NOMO-1 treated with dmso at 0.1 percent for 144 hours (cell line): ENCODE measurements at regions not wholly inside any gene's neighbourhood (a gene's known extent, or its start where the extent isn't known, plus 50 kb on each side); places are given as distances from the start of the nearest gene placed in this dataset.

Experiments used
- DNase-seq: peaks from one replicate; lab custom pipeline; 2025; ENCODE audit not compliant: unreplicated experiment; lab: John Stamatoyannopoulos, UW

DNA sequence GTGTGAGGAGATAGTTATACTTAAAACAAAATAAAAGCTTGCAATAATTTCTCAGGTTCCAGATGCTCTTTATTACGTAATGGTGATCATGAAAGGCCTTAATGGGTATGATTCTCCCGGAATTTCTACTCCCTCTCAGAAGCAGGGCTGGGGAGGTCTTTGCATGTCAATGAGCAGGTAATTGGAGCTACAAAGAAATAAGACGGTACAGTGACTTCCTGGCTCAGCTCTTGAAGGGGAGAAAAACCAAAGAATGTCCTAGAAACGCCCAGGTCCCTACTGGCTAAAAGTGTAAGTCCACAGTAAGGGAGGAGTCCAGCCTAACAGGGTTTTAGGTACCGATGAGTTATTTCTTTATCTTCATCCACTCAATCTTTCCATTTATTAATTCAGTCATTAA lies 390.9 kb downstream of the TMEM114 start:
- no peak for DNase-seq

DNA sequence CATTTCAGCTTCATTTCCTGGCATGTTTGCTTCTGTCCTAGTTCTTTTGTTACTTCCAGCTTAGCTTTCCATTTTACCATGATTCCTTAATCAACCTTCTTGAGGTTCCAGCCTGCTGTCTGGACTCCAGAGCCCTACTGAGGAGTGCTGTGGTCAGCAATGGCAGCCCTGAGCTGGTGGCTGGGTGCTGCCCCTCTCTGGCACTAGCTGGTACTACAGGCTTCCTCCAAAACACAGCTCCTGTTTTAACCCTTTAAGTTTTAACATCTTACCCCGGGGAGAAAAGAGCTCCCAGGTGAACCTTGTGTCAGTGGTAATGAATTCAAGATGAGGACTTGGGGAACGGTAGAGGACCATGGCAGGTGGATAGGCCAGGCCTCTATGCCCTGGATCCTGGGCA lies 395.5 kb downstream of the TMEM114 start:
- DNase-seq = no peak

DNA sequence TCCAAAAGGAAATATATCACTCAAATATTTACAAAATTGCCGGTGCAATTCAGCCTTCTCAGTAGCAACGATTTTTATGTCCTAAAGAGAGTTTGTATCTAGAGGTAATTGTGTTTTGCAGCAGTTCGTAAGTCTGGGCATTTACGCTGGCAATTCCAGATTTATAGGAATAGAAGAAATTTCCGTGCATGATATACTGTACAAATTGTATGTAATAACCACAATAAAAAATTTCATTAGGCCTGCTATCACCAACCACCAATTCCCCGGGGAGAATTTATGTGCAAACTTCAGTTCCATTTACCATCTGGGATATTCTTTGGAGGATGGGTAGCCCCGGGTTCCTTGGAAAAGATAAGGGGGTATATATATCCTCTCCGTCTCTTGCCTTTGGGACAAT lies 401.5 kb downstream of the TMEM114 start:
- DNase-seq = no peak

DNA sequence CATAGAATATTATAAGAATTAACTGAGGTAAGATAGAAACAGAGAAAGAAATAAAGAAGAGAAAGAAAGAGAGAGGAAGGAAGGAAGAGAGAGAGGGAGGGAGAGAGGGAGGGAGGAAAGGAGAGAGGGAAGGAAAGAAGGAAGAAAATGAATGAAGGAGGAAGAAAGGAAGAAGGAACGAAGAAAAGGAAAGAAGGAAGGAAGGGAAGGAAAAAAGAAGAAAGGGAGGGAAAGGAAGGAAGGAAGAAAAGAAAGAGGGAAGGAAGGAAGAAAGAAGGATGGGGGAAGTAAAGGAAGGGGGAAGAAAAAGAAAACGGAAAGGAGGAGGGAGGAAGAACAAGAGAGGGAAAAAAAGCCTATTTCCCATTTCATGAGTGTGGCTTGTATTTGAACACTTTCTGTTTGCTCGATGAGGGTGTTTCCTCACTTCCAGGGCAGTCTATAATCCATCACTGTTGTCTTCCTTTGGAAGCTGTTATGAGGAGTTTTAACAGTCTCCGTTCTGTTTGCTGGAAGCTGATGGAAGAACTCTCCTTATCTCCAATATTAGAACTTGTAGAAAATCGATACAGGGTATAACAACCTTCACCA lies 402.4 kb downstream of the TMEM114 start:
- DNase-seq = no peak

DNA sequence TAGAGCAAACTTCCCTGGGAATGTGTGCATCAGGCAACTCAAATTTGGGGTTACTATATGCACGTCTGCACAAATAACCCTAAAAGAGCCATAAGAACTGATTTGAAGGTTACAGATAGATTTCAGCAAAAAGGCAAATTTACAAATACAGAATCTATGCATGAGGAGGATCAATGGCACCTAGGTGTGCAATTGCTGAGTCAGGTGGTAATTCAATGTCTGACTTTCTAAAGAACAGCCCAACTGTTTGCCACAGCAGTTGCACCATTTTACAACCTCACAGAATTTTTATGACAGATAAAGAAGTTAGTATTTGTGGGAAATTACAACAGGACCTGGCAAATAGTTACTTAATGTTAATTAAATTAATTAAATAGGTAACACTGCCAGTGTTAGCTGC lies 405.5 kb downstream of the TMEM114 start:
- no peak for DNase-seq

DNA sequence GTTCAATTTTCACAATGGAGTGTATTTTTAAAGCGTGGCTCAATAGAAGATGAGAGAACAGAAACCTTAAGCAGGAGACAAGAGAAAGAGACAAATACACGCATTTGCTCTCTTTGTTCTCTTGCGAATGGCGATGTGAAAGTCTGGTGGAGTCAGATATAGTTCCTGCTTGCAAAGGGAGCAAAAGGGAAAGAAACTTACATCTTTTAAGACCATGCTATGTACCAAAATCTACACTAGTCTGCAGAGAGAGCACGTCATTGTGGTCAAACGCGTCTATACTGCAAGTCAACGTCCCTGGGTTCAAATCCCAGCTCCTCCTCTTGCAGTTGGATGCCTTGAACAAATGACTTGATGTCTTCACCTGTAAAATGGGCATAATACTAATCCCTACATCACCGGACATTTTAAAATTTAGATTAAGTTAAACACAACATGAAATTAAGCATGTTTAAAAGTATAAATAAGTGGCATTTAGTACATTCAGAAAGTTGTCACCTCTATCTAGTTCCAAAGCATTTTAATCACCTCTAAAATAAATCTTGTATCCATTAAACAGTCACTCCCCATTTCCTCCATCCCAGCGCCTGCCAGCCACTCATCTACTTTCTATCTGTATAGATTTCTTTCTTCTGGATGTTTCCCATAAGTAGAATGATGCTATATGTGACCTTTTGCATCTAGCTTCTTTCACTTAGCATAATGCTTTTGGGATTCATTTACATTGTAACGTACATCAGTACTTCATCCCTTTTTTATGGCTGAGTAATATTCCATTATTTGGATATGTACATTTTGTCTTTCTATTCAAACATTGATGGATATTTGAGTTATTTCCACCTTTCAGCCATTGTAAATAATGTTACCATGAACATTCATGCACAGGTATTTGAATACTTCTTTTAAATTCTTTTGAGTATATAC lies 406.9 kb downstream of the TMEM114 start:
- no peak for DNase-seq

DNA sequence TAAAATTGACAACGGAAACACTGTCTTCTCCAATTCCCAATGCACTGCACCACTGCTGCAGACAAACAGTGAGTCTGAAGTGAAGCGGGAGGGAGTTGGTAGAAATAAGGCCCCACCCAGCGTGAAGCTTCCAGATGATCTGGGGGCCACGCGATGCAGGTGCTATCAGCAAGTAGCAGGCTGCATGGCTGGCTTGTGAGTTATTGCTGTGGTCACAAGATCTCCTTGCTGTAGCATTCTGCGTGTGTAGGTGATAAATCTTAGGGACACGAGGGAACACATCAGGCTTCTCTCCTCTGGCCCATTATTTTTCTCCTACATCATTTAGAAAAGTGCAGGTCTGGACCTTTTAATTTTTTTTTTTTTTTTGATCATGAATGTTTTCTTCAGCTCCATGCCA lies 407.6 kb downstream of the TMEM114 start:
- DNase-seq = no peak

DNA sequence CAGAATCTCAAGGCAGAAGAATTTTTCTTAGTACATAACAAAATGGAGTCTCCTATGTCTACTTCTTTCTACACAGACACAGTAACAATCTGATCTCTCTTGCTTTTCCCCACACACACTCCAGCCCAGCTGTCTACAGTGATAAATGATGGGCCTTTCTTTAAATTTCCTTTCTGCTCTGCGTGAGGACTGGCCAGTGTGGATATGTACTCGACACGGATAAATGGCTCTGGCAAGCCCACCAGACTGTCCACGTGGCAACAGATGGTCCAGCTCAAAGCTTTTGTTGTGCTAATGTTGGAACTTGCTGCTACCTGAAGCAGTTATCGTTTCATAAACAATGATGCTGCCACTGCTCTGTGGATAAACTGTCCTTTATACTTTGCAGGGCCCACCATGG lies 410.7 kb downstream of the TMEM114 start:
- DNase-seq = no peak

DNA sequence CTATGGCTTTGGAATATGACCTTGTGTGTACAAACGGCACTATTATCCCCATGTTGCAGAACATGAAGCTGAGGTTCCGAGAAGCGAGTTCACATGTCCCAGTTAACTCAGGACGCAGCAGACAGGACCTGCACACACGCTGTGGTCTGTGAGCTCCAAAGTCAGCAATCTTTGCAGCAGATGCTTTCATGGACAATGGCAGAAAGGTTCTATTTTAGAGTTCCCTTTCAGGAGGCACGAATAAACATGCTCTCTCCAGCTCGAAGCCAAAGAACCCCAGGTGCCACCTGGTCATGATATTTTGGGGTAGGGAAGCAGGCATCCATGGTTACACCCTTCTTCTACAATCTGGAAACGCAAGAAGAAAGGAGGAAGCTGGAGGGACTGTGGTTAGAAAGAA lies 412.0 kb downstream of the TMEM114 start:
- no peak for DNase-seq

DNA sequence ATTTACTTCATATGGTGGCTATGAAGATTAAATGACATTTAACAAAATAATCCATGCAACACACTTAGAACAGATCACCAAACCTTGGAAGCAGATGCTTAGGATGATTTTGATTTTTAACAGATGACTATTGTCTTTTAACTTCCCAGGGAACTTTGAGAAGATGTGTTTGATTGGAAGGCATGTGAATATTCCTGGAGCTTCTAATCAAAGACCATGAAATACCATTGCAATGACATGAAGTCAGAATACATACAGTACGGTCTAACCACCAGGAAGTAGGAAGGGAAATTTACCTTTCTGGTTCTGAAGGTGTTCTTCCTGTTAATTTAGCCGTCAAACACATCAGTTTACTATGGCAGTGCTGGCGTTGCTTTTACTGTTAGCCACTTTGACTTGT lies 414.9 kb downstream of the TMEM114 start:
- no peak for DNase-seq

DNA sequence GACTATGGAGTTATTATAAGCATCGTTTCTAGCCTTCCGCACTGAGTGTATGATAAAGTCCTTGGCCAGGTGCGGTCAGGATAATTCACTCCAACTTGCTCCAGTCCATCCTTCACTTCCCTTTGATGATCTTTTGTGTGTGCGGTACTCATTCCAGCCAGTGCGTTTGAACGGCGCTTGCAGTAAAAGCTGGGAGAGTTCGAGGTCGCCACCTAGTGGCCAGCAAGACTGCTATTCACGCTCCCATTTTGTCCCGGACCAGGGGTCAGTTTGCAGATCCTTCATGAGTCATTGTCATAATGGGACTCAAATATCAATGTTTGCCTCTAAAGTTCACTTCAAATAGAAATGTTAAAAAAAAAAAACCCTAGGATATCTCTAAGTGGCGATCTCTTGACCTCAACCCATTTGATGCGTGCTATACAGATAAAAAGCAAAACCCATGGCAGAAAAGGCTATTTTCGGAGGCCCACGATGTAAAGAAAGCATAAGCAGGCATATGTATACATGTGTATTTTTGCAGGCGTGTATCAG lies 417.1 kb downstream of the TMEM114 start:
- no peak for DNase-seq

DNA sequence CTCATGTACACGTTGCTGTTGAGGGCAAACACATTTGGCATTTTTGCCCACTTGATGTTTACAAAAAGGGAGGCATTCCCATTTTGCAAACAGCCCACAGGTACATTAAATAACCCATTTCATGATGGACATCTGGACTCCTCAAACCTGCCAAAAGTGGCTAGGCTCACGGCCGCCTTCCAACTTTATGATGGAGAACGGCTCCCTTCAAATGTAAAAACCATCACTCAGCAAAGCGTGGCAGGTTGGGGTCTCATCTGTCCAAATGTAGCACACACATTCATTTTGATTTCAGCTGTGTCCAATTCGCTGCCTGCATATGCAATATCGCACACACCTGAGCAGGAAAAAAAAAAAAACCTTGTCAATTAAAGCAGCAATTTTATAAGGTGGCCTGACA lies 417.8 kb downstream of the TMEM114 start:
- DNase-seq = no peak

DNA sequence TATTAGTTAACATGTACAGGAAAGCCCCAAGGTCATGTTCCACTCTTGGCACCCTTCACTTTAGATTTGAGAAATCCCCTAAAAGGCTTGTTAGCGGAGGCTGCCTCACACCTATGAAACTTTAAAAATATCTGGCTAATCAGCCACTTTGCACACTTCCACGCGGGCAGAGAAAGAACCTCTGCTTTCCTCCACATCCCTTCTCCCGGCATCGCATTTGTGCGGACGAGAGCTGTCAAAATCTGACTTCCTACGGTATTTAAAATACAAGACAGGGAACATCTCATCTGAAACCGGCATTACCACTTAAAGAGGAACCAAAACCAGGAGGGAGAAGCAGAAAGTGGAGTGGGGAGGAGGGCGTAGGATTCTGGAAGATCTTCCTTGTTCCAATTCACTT lies 422.3 kb downstream of the TMEM114 start:
- DNase-seq = no peak

DNA sequence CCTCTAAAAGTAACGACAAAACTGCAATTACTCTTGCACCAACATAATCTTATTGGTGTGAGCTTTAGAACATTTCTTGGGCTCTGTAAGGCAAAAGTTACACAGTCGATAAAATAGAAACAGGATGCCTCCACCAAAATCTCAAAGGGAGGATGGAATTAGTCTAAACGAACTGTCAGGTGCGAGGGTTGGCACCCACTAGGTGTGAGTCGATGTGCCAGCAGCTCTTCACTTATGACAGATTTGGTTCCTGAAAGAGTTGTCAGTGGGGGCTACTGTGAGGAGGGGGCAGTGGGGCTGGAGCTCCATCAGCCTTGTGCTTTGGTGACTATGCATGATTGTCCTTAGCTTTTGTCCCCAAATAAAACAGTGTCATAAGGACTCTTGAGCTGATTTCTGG lies 422.9 kb downstream of the TMEM114 start:
- no peak for DNase-seq

DNA sequence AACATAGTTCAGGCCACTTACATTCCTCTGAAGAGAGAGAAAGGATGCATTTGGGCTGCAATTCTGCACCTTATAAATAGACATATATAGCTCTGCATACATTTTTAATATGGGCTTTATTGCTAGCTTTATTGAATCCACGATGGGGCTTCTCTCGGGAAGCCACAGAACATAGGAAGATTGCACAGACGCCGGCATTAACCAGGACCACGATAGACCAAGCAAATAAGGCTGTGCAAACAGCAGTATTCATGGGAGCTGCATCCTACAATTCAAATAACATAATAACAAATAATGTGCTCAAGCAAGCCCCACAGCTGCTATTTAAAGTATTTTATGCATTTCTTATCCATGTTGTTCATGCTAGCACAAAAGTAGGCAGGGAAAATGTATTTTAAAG lies 432.3 kb downstream of the TMEM114 start:
- no peak for DNase-seq

DNA sequence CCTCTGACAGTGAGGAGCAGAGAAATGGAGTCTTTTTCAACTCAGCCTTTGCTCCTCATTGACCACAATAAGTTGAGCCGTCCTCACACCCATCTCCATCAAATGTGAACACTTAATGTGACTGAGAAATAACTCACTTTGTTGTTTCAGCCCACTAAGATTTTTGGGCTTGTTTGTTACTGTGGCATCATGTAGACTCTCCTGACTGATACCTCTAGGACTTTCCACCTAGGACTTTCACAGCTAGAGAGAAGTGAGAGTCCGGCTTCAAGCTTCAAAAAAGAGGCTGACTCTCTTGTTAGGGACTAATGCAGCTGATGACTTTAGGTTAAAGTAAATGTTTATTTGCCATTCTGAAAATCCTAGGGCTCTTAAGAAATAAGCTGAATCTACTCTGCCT lies 435.0 kb downstream of the TMEM114 start:
- no peak for DNase-seq

DNA sequence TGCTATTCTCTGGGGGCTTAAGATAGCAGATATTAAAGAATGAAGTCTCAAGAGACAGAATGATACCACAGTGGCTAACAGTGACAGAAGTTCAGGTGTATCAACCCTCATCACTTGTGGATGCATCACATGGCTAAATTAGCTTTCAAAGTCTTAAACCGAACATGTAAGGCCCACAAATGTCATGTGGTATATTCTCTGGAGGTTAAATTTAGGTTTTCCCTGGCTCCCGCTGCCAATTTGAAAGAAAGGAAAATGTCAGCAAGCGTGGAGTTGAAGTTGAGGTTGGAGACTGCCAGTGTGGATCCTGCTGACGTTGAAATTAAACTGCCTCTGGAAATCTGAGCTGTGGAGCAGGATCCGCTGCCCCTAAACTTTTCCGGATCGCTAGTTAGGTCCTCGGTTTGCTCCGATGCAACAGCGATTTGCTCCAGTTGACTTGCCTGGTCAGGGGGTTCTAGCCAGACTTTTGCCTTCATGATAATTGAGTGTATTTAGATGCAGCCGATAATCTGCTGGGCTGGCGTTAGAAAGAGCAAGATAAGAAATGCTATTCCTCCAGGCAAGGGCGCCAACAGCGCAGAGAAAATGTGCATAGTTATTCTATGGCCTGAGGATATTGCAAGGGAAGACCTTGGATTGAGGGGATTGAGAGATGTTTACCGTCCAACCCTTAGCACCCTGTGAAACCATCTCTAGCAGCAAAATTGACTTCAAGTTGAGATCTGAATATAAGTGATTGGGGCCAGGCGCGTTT lies 443.9 kb downstream of the TMEM114 start:
- no peak for DNase-seq

DNA sequence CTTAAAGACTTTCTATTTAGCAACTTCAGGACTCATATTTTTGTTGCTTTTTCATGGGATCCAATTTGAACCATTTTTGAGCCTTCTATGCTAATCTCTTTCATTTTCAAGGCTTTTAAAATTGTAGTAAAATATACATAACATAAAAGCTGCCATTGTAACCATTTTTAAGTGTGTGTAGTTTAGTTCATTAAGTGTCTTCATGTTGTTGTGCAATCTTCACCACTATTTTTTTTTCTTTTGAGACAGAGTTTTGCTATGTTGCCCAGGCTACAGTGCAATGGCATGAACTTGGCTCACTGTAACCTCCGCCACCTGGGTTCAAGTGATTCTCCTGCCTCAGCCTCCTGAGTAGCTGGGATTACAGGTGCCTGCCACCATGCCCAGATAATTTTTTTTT lies 451.6 kb downstream of the TMEM114 start:
- no peak for DNase-seq

DNA sequence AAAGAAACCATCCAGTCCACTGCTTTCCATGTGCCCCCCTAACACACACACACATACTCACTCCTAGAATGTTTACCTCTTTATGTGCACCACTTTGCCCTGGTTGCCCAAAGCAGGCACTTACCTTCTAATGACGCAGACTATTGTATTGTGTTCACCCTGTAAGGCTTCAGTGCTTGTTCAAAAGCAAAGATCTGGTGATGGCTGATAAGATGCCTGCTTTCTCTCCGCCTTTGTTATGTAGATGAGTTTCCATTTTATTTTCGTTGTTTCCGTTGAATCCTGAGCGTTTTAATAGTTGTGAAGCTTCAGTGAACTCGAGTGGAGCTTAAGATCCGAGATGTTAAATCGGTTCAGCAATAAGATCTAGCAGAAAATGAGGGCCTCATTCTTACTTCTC lies 452.7 kb downstream of the TMEM114 start:
- no peak for DNase-seq

DNA sequence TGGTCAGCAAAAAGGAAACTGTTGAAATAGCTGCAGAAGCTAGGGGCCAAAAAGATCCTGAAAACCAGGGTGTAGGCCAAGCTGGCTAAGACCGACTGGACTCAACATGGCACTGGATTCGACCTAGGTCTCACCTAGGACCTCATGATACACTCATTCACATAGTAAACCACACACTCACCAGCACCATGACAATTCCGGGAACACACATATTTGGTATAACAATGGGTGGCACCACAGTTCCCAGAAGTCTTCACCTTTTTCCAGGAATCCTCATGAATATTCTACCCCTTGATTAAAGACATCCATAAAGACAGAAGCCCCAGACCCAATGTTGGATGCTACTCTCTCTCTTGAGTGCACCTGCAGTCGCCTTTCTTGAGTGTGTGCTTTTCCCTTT lies 460.1 kb downstream of the TMEM114 start:
- no peak for DNase-seq

DNA sequence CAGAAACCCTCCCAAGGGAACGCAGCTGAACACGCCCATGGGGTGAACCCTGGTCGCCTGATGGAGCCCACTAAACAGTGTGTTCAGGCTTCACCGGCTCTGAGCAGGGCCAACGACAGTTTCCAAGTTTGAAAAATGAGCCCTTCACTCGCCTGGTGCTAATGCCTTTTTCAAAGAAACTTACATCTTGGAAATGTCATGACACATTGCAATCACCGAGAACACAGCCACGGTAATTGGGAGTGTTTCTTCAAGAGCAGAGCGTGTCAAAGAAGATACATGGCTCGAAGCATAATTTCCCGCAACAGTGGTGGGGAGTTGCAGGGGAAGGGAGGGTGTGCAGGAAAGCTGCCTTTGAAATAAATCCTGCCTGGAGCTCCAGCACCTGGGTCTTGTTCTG lies 463.2 kb downstream of the TMEM114 start:
- DNase-seq = no peak

DNA sequence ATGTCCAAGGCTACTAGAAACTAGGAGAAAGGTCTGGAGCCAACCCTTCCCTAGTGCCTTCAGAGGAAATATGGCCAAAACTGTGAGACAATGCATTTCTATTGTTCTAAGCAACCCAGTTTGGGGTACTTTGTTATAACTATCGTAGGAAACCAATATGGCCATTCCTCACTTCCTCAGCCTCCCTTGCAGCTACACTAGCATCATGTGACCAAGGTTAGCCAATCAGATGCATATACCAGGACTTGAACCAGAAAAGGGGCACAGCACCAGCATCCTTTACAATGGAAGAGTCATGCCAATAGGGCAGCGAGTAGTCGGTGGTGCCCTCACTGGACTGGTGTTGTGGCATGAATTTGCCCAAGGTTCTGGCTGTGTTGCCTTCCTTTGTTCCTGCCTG lies 464.0 kb downstream of the TMEM114 start:
- DNase-seq = no peak
